OCI-LY1 (cell line): ENCODE measurements at regions not wholly inside any gene's neighbourhood (a gene's known extent, or its start where the extent isn't known, plus 50 kb on each side); places are given as distances from the start of the nearest gene placed in this dataset.

Source experiments
- H2AFZ ChIP-seq: fragments of 200-600 bp; sonication (generic), shearing (Covaris generic); 2 replicates; pipeline ENCODE4 v1.6.0; 2014; ENCODE audit warnings: antibody characterized with exemption, mild to moderate bottlenecking, low read length
- H3F3A ChIP-seq: fragments of 200-600 bp; sonication (generic), shearing (Covaris generic); 2 replicates; pipeline ENCODE4 v1.6.0; 2014; ENCODE audit warnings: mild to moderate bottlenecking, antibody characterized with exemption, low read length, moderate library complexity; ENCODE audit not compliant: insufficient read depth
- H3K27ac ChIP-seq: fragments of 200-600 bp; sonication (generic); 2 replicates; pipeline ENCODE4 v1.5.1; 2014; ENCODE audit warnings: low read length, mixed run types, mild to moderate bottlenecking, low read depth; ENCODE audit not compliant: poor library complexity, severe bottlenecking
- H3K27me3 ChIP-seq: fragments of 200-600 bp; sonication (generic); 2 replicates; pipeline ENCODE4 v1.6.0; 2014; ENCODE audit warnings: antibody characterized with exemption, mild to moderate bottlenecking, low read length, moderate library complexity; ENCODE audit not compliant: insufficient read depth
- H3K36me3 ChIP-seq: fragments of 200-600 bp; sonication (generic); 2 replicates; pipeline ENCODE4 v1.6.1; 2014; ENCODE audit warnings: mild to moderate bottlenecking, antibody characterized with exemption, low read length, moderate library complexity, mixed read lengths; ENCODE audit not compliant: insufficient read depth
- H3K4me1 ChIP-seq: fragments of 200-600 bp; sonication (generic); 2 replicates; pipeline ENCODE4 v1.5.1; 2014; ENCODE audit warnings: mild to moderate bottlenecking, low read length, moderate library complexity; ENCODE audit not compliant: insufficient read depth, severe bottlenecking
- H3K4me2 ChIP-seq: fragments of 200-600 bp; sonication (generic), shearing (Covaris generic); 2 replicates; pipeline ENCODE4 v1.6.1; 2014; ENCODE audit warnings: low read length
- H3K4me3 ChIP-seq: fragments of 200-600 bp; sonication (generic); 2 replicates; pipeline ENCODE4 v1.5.1; 2014; ENCODE audit warnings: low read length, low read depth, mild to moderate bottlenecking, mixed read lengths; ENCODE audit not compliant: poor library complexity, severe bottlenecking
- H3K79me2 ChIP-seq: fragments of 200-600 bp; shearing (Covaris generic); 2 replicates; pipeline ENCODE4 v1.6.1; 2016; ENCODE audit warnings: mixed run types, low read length, mixed read lengths; ENCODE audit not compliant: insufficient read depth
- H3K9ac ChIP-seq: fragments of 200-600 bp; sonication (generic), shearing (Covaris generic); 2 replicates; pipeline ENCODE4 v1.6.1; 2014; ENCODE audit warnings: mild to moderate bottlenecking, low read length, mixed read lengths
- H3K9me2 ChIP-seq: fragments of 200-600 bp; sonication (generic), shearing (Covaris generic); 2 replicates; pipeline ENCODE4 v1.6.1; 2014; ENCODE audit warnings: low read depth, mild to moderate bottlenecking, low read length, mixed read lengths
- H3K9me3 ChIP-seq: fragments of 200-600 bp; shearing (Covaris generic); 2 replicates; pipeline ENCODE4 v1.6.1; 2014; ENCODE audit warnings: low read length, mixed read lengths
- H4K20me1 ChIP-seq: fragments of 200-600 bp; sonication (generic), shearing (Covaris generic); 2 replicates; pipeline ENCODE4 v1.6.0; 2016; ENCODE audit warnings: mild to moderate bottlenecking, low read length; ENCODE audit not compliant: insufficient read depth
- CTCF ChIP-seq: fragments of 200-600 bp; sonication (generic), shearing (Covaris generic); IDR thresholded peaks from 2 replicates; pipeline ENCODE4 v1.5.1; 2017; ENCODE audit warnings: mild to moderate bottlenecking, antibody characterized with exemption, low read length, moderate library complexity, mixed read lengths
- EZH2 ChIP-seq: fragments of 200-600 bp; sonication (generic), shearing (Covaris generic); IDR thresholded peaks from 2 replicates; pipeline ENCODE4 v1.8.0; 2017; ENCODE audit warnings: borderline replicate concordance, mixed run types, mild to moderate bottlenecking, antibody characterized with exemption, low read length, moderate library complexity, mixed read lengths

- Histone ChIP-seq H3K4me1 (no peaks in the 10 kb centered on the region), H2AFZ (no peak overlapping the region), H3K9me2 (no peaks in the 10 kb centered on the region), H3K36me3 (no peaks in the 10 kb centered on the region), H3K4me3 (no peak overlapping the region), H3K79me2 (no peaks in the 10 kb centered on the region), H3K9me3 (no peaks in the 10 kb centered on the region), H3F3A (no peaks in the 10 kb centered on the region), H3K27me3 (no peaks in the 10 kb centered on the region), H3K27ac (no peak overlapping the region), H3K9ac (no peak overlapping the region), H3K4me2 (no peak overlapping the region), H4K20me1 (no peaks in the 10 kb centered on the region)
- TF ChIP-seq EZH2 (no peak), CTCF (no peak)
Observed at GRCh38 chr16:6034511-6034910, 936.9 kb upstream of the EEF2KMT start.

GRCh38 chr16:6032438-6032837 is 934.8 kb upstream of the EEF2KMT start:
- no peak overlapping the region for H3K4me3 ChIP-seq
- no peaks in the 10 kb centered on the region for H3F3A ChIP-seq
- no peak overlapping the region for H3K27ac ChIP-seq
- no peak overlapping the region for H2AFZ ChIP-seq
- no peaks in the 10 kb centered on the region for H3K27me3 ChIP-seq
- no peak overlapping the region for H3K4me2 ChIP-seq
- H3K4me1 ChIP-seq: no peaks in the 10 kb centered on the region
- no peak for TF ChIP-seq EZH2
- TF ChIP-seq CTCF: no peak; the same call in 1 of the 2 replicates
- H3K79me2 ChIP-seq: no peaks in the 10 kb centered on the region
- H4K20me1 ChIP-seq: no peaks in the 10 kb centered on the region
- no peaks in the 10 kb centered on the region for H3K9me2 ChIP-seq
- no peak overlapping the region for H3K9ac ChIP-seq
- no peaks in the 10 kb centered on the region for H3K36me3 ChIP-seq
- H3K9me3 ChIP-seq: no peaks in the 10 kb centered on the region

- TF ChIP-seq EZH2 (no peak), CTCF (no peak)
- Histone ChIP-seq H4K20me1 (no peaks in the 10 kb centered on the region), H3K79me2 (no peaks in the 10 kb centered on the region), H3K9me2 (no peaks in the 10 kb centered on the region), H3K4me1 (no peaks in the 10 kb centered on the region), H3K36me3 (no peaks in the 10 kb centered on the region), H3K27me3 (no peaks in the 10 kb centered on the region), H2AFZ (no peak overlapping the region), H3K9me3 (no peaks in the 10 kb centered on the region), H3K9ac (no peak overlapping the region), H3K27ac (no peak overlapping the region), H3K4me2 (no peak overlapping the region), H3F3A (no peaks in the 10 kb centered on the region), H3K4me3 (no peak overlapping the region)
Observed at GRCh38 chr16:6031567-6031966, 934.0 kb upstream of the EEF2KMT start.
